ENCODE measurements at regions not wholly inside any gene's neighbourhood (a gene's known extent, or its start where the extent isn't known, plus 50 kb on each side); places are given as distances from the start of the nearest gene placed in this dataset.
"Not testable (repeated sequence)": the region's sequence is repeated elsewhere in the genome, so short reads cannot be mapped to it uniquely, and the experiment has no call there.

- DNase-seq (ENCODE audit: low read depth in 1 of 2, low spot score in 1 of 2): no peak
These were observed 55.0 kb upstream of the IL33 start for GRCh38 chr9:6160579-6160978.

GRCh38 chr9:6153425-6153824, 62.2 kb upstream of the IL33 start:
- no peak for DNase-seq (ENCODE audit: low read depth in 1 of 2, low spot score in 1 of 2)

GRCh38 chr9:6152788-6153187, 62.8 kb upstream of the IL33 start:
- DNase-seq (ENCODE audit: low read depth in 1 of 2, low spot score in 1 of 2): no peak

GRCh38 chr9:6150483-6150882, 65.1 kb upstream of the IL33 start:
- no peak for DNase-seq (ENCODE audit: low read depth in 1 of 2, low spot score in 1 of 2)

- DNase-seq (ENCODE audit: low read depth in 1 of 2, low spot score in 1 of 2): no peak
These were observed 66.3 kb upstream of the IL33 start for GRCh38 chr9:6149315-6149714.

- DNase-seq (ENCODE audit: low read depth in 1 of 2, low spot score in 1 of 2): no peak
These were observed 67.8 kb upstream of the IL33 start for GRCh38 chr9:6147846-6148245.

- no peak for DNase-seq (ENCODE audit: low read depth in 1 of 2, low spot score in 1 of 2)
These were observed 70.7 kb upstream of the IL33 start for GRCh38 chr9:6144947-6145346.

- DNase-seq (ENCODE audit: low read depth in 1 of 2, low spot score in 1 of 2): no peak
These were observed 72.7 kb upstream of the IL33 start for GRCh38 chr9:6142799-6143454.

GRCh38 chr9:6135780-6136179, 79.8 kb upstream of the IL33 start:
- not testable (repeated sequence) for DNase-seq (ENCODE audit: low read depth in 1 of 2, low spot score in 1 of 2)

- DNase-seq (ENCODE audit: low read depth in 1 of 2, low spot score in 1 of 2): no peak
These were observed 80.9 kb upstream of the IL33 start for GRCh38 chr9:6134661-6135180.

GRCh38 chr9:6133346-6134063, 82.1 kb upstream of the IL33 start:
- DNase-seq (ENCODE audit: low read depth in 1 of 2, low spot score in 1 of 2): no peak

GRCh38 chr9:6132650-6133049, 83.0 kb upstream of the IL33 start:
- DNase-seq (ENCODE audit: low read depth in 1 of 2, low spot score in 1 of 2): no peak

- DNase-seq (ENCODE audit: low read depth in 1 of 2, low spot score in 1 of 2): no peak
These were observed 87.6 kb upstream of the IL33 start for GRCh38 chr9:6128030-6128429.

- no peak for DNase-seq (ENCODE audit: low read depth in 1 of 2, low spot score in 1 of 2)
These were observed 89.2 kb upstream of the IL33 start for GRCh38 chr9:6126377-6126776.

GRCh38 chr9:6123416-6123815, 92.2 kb upstream of the IL33 start:
- DNase-seq (ENCODE audit: low read depth in 1 of 2, low spot score in 1 of 2): no peak

- no peak for DNase-seq (ENCODE audit: low read depth in 1 of 2, low spot score in 1 of 2)
These were observed 93.9 kb upstream of the IL33 start for GRCh38 chr9:6121707-6122106.

- no peak for DNase-seq (ENCODE audit: low read depth in 1 of 2, low spot score in 1 of 2)
These were observed 99.0 kb upstream of the RANBP6 start for GRCh38 chr9:6114424-6114823.

- DNase-seq (ENCODE audit: low read depth in 1 of 2, low spot score in 1 of 2): no peak
These were observed 98.4 kb upstream of the RANBP6 start for GRCh38 chr9:6113819-6114218.

- DNase-seq (ENCODE audit: low read depth in 1 of 2, low spot score in 1 of 2): no peak
These were observed 97.9 kb upstream of the RANBP6 start for GRCh38 chr9:6113312-6113711.

- DNase-seq (ENCODE audit: low read depth in 1 of 2, low spot score in 1 of 2): no peak
These were observed 94.6 kb upstream of the RANBP6 start for GRCh38 chr9:6109986-6110385.

GRCh38 chr9:6109571-6109970, 94.1 kb upstream of the RANBP6 start:
- no peak for DNase-seq (ENCODE audit: low read depth in 1 of 2, low spot score in 1 of 2)

GRCh38 chr9:6106711-6107339, 91.4 kb upstream of the RANBP6 start:
- no peak for DNase-seq (ENCODE audit: low read depth in 1 of 2, low spot score in 1 of 2)
